CD14-positive monocyte (primary cell): ENCODE measurements at regions not wholly inside any gene's neighbourhood (a gene's known extent, or its start where the extent isn't known, plus 50 kb on each side); places are given as distances from the start of the nearest gene placed in this dataset.

Source experiments
- DNase-seq, 3 donors: peaks; one replicate each; pipeline ENCODE4 v3.0.0-alpha.2; 2011 to 2022
- H2AFZ ChIP-seq: 2 replicates; pipeline ENCODE4 v1.6.0; 2012; ENCODE audit warnings: mild to moderate bottlenecking, low read depth, low read length, inconsistent platforms; ENCODE audit not compliant: insufficient read depth, poor library complexity, severe bottlenecking
- H3K27ac ChIP-seq, 2 donors: 1 replicate in 1 of 2; 2 replicates in 1 of 2; pipeline ENCODE4 v1.5.1; 2012 to 2013; ENCODE audit warnings: low read length in 2 of 2, control low read depth in 1 of 2, inconsistent platforms in 1 of 2, low read depth in 1 of 2, mild to moderate bottlenecking in 1 of 2
- H3K27me3 ChIP-seq, 2 donors: one replicate each; pipeline versions ENCODE4 v1.6.0 to v1.6.1; 2011 to 2013; ENCODE audit warnings: low read length in 2 of 2; ENCODE audit not compliant: control insufficient read depth in 2 of 2, insufficient read depth in 2 of 2
- H3K36me3 ChIP-seq, 2 donors: replicated peaks in 1 of 2; 1 replicate in 1 of 2; 2 replicates in 1 of 2; pipeline versions ENCODE4 v1.5.1 to v1.6.1; 2012 to 2013; ENCODE audit warnings: low read length in 2 of 2, control low read depth in 1 of 2, inconsistent platforms in 1 of 2, mild to moderate bottlenecking in 1 of 2; ENCODE audit not compliant: insufficient read depth in 2 of 2, control insufficient read depth in 1 of 2
- H3K4me1 ChIP-seq, 2 donors: 1 replicate in 1 of 2; 2 replicates in 1 of 2; pipeline versions ENCODE4 v1.5.1 to v1.6.1; 2012 to 2013; ENCODE audit warnings: low read length in 2 of 2, control low read depth in 1 of 2, inconsistent platforms in 1 of 2, mild to moderate bottlenecking in 1 of 2, moderate library complexity in 1 of 2; ENCODE audit not compliant: insufficient read depth in 2 of 2, control insufficient read depth in 1 of 2
- H3K4me2 ChIP-seq: replicated peaks from 2 replicates; pipeline ENCODE3; 2012; ENCODE audit warnings: low read length, moderate library complexity, mild to moderate bottlenecking; ENCODE audit not compliant: poor library complexity, severe bottlenecking; ENCODE audit errors: extremely low read depth
- H3K4me3 ChIP-seq, 3 experiments: fragments of 200-600 bp in 1 of 3; sonication (generic) in 1 of 3; replicated peaks in 1 of 3; 1 replicate in 2 of 3; 2 replicates in 1 of 3; pipeline ENCODE4 v1.5.1; 2011 to 2013; ENCODE audit warnings: low read length in 3 of 3, mild to moderate bottlenecking in 3 of 3, control low read depth in 2 of 3, low read depth in 2 of 3, inconsistent platforms in 1 of 3, moderate library complexity in 1 of 3
- H3K79me2 ChIP-seq: 2 replicates; pipeline ENCODE4 v1.6.0; 2012; ENCODE audit warnings: mild to moderate bottlenecking, control low read depth, inconsistent platforms, low read length, moderate library complexity; ENCODE audit not compliant: insufficient read depth
- H3K9ac ChIP-seq: 2 replicates; pipeline ENCODE4 v1.6.0; 2017; ENCODE audit warnings: low read length, mild to moderate bottlenecking; ENCODE audit not compliant: insufficient read depth, poor library complexity, severe bottlenecking
- H3K9me3 ChIP-seq, 2 donors: replicated peaks in 1 of 2; 1 replicate in 1 of 2; 2 replicates in 1 of 2; pipeline versions ENCODE4 v1.5.1 to v1.6.1; 2012 to 2013; ENCODE audit warnings: low read length in 2 of 2, control low read depth in 1 of 2; ENCODE audit not compliant: control insufficient read depth in 1 of 2, insufficient read depth in 1 of 2
- H4K20me1 ChIP-seq: 2 replicates; pipeline ENCODE4 v1.6.0; 2012; ENCODE audit warnings: mild to moderate bottlenecking, low read length, control low read depth, moderate library complexity; ENCODE audit not compliant: insufficient read depth
- H3K27ac Mint-ChIP-seq, 7 donors: one replicate each; pipeline ENCODE4 v1.8.0; 2020; ENCODE audit warnings: mild to moderate bottlenecking in 7 of 7, mixed read lengths in 7 of 7, moderate library complexity in 6 of 7, inconsistent platforms in 2 of 7
- H3K27me3 Mint-ChIP-seq, 3 donors: one replicate each; pipeline ENCODE4 v1.8.0; 2021 to 2022; ENCODE audit warnings: low read depth in 3 of 3, mild to moderate bottlenecking in 3 of 3, mixed read lengths in 3 of 3, moderate library complexity in 3 of 3, inconsistent platforms in 1 of 3
- H3K36me3 Mint-ChIP-seq, 2 donors: one replicate each; pipeline ENCODE4 v1.8.0; 2020; ENCODE audit warnings: mixed read lengths in 2 of 2, inconsistent platforms in 1 of 2, mild to moderate bottlenecking in 1 of 2
- H3K4me1 Mint-ChIP-seq: one replicate; pipeline ENCODE4 v1.8.0; 2020; ENCODE audit warnings: mild to moderate bottlenecking, mixed read lengths
- H3K4me3 Mint-ChIP-seq, 2 donors: one replicate each; pipeline ENCODE4 v1.8.0; 2020; ENCODE audit warnings: mild to moderate bottlenecking in 2 of 2, mixed read lengths in 2 of 2, moderate library complexity in 1 of 2
- H3K9me3 Mint-ChIP-seq, 7 donors: one replicate each; pipeline ENCODE4 v1.8.0; 2020 to 2022; ENCODE audit warnings: mixed read lengths in 7 of 7, mild to moderate bottlenecking in 6 of 7, moderate library complexity in 6 of 7, inconsistent platforms in 2 of 7
- CTCF ChIP-seq: fragments of 200-600 bp; IDR thresholded peaks from one replicate; pipeline ENCODE4 v1.8.0; 2022; ENCODE audit warnings: antibody characterized with exemption, mild to moderate bottlenecking
- WGBS: methylation state at CpG from one replicate; pipeline ENCODE4 v1.1.5; 2013; ENCODE audit warnings: missing lambda C conversion rate; ENCODE audit not compliant: insufficient coverage; 5-methylcytosine and 5-hydroxymethylcytosine counted together
- intact Hi-C, 2 donors: fragments of 100-400 bp; cut with micrococcal nuclease; formaldehyde crosslinking; loops; one replicate each; pipeline versions ENCODE4 v1.15.0 to v1.15.1; 2023

- Mint-ChIP-seq H3K27me3 (no peaks in the 10 kb centered on the region), H3K4me3 (no peak overlapping the region), H3K36me3 (no peaks in the 10 kb centered on the region), H3K4me1 (no peaks in the 10 kb centered on the region), H3K27ac (no peak overlapping the region), H3K9me3 (peaks cover 0 to 2% (median 0%) of the 10 kb centered on the region in 7 donors)
- no peak overlapping the region for H3K4me3 ChIP-seq
- H4K20me1 ChIP-seq, result no peaks in the 10 kb centered on the region
- no peaks in the 10 kb centered on the region for H3K4me1 ChIP-seq
- no peaks in the 10 kb centered on the region for H3K27me3 ChIP-seq
- H3K9ac ChIP-seq, result no peak overlapping the region
- no peak overlapping the region for H3K27ac ChIP-seq
- no peaks in the 10 kb centered on the region for H3K9me3 ChIP-seq
- no peaks in the 10 kb centered on the region for H3K36me3 ChIP-seq
- H3K79me2 ChIP-seq, result no peaks in the 10 kb centered on the region
- intact Hi-C loops, result no loop called here
- WGBS, result 60% methylated on average over 1 of the region's 2 CpGs
- no peak overlapping the region for H3K4me2 ChIP-seq
- DNase-seq, result no peak
- no peak overlapping the region for H2AFZ ChIP-seq
- no peak for TF ChIP-seq CTCF
These were observed 1496.2 kb upstream of the CDH6 start for GRCh38 chr5:29697278-29697677.

GRCh38 chr5:29672678-29673077 lies 1520.8 kb upstream of the CDH6 start:
- DNase-seq, result no peak
- Mint-ChIP-seq H3K9me3 (peaks cover 0 to 11% (median 2%) of the 10 kb centered on the region in 7 donors), H3K27me3 (no peaks in the 10 kb centered on the region), H3K4me1 (no peaks in the 10 kb centered on the region), H3K4me3 (no peak overlapping the region), H3K36me3 (no peaks in the 10 kb centered on the region), H3K27ac (no peak overlapping the region)
- no peak overlapping the region for H3K9ac ChIP-seq
- WGBS, result no CpG with 5 or more reads among the region's 3 CpGs
- H3K36me3 ChIP-seq, result no peaks in the 10 kb centered on the region
- H3K4me1 ChIP-seq, result no peaks in the 10 kb centered on the region
- TF ChIP-seq CTCF, result no peak
- no peak overlapping the region for H3K4me3 ChIP-seq
- intact Hi-C loops, result no loop called here
- H3K79me2 ChIP-seq, result no peaks in the 10 kb centered on the region
- no peaks in the 10 kb centered on the region for H4K20me1 ChIP-seq
- peaks cover 0 to 8% of the 10 kb centered on the region in 2 donors for H3K9me3 ChIP-seq
- H3K27ac ChIP-seq, result no peak overlapping the region
- H3K4me2 ChIP-seq, result no peak overlapping the region
- H2AFZ ChIP-seq, result no peak overlapping the region
- H3K27me3 ChIP-seq, result no peaks in the 10 kb centered on the region
